GM23338 (cell line): ENCODE measurements at regions not wholly inside any gene's neighbourhood (a gene's known extent, or its start where the extent isn't known, plus 50 kb on each side); places are given as distances from the start of the nearest gene placed in this dataset.

Experiments used
- ATAC-seq: fragments of 200-7000 bp; cut with Tn5 transposase; 3 replicates; pipeline ENCODE4 v1.9.1; 2020
- DNase-seq: peaks from one replicate; pipeline ENCODE4 v3.0.0-alpha.2; 2015; ENCODE audit warnings: low spot score
- H2AFZ ChIP-seq: fragments of 200-600 bp; sonication (generic); 2 replicates; pipeline ENCODE4 v1.8.0; 2016; ENCODE audit warnings: antibody characterized with exemption, mild to moderate bottlenecking, moderate library complexity
- H3F3A ChIP-seq: fragments of 200-600 bp; sonication (generic); replicated peaks from 2 replicates; pipeline ENCODE4 v1.8.0; 2017; ENCODE audit warnings: antibody characterized with exemption, mixed run types, low read depth
- H3K27ac ChIP-seq: fragments of 200-600 bp; sonication (generic); 2 replicates; pipeline ENCODE4 v1.6.1; 2016; ENCODE audit warnings: low read depth
- H3K27me3 ChIP-seq: fragments of 200-600 bp; sonication (generic); 2 replicates; pipeline ENCODE4 v1.8.0; 2016; ENCODE audit warnings: mild to moderate bottlenecking, mixed run types, moderate library complexity; ENCODE audit not compliant: insufficient read depth
- H3K36me3 ChIP-seq: fragments of 200-600 bp; sonication (generic); 2 replicates; pipeline ENCODE4 v1.8.0; 2016; ENCODE audit warnings: mild to moderate bottlenecking; ENCODE audit not compliant: insufficient read depth
- H3K4me1 ChIP-seq: fragments of 200-600 bp; sonication (generic); 2 replicates; pipeline ENCODE4 v1.8.0; 2016; ENCODE audit warnings: mild to moderate bottlenecking, moderate library complexity; ENCODE audit not compliant: insufficient read depth
- H3K4me2 ChIP-seq: fragments of 200-600 bp; sonication (generic); 2 replicates; pipeline ENCODE4 v1.7.1; 2017; ENCODE audit warnings: mixed run types
- H3K4me3 ChIP-seq: fragments of 200-600 bp; sonication (generic); 2 replicates; pipeline ENCODE4 v1.6.1; 2016; ENCODE audit warnings: mixed run types
- H3K79me2 ChIP-seq: fragments of 200-600 bp; sonication (generic); replicated peaks from 2 replicates; pipeline ENCODE4 v1.8.0; 2017; ENCODE audit warnings: mild to moderate bottlenecking; ENCODE audit not compliant: insufficient read depth
- H3K9me2 ChIP-seq: fragments of 200-600 bp; sonication (generic); 2 replicates; pipeline ENCODE4 v1.8.0; 2017; ENCODE audit not compliant: insufficient read depth
- H4K20me1 ChIP-seq: fragments of 200-600 bp; sonication (generic); replicated peaks from 2 replicates; pipeline ENCODE4 v1.8.0; 2017; ENCODE audit warnings: mild to moderate bottlenecking; ENCODE audit not compliant: insufficient read depth
- H3K27ac Mint-ChIP-seq: 2 replicates; pipeline ENCODE4 v1.8.0; 2020; ENCODE audit warnings: inconsistent platforms, mild to moderate bottlenecking, moderate library complexity, mixed read lengths
- H3K27me3 Mint-ChIP-seq: 3 replicates; pipeline ENCODE4 v1.8.0; 2022; ENCODE audit warnings: low read depth, mild to moderate bottlenecking, moderate library complexity, mixed read lengths, inconsistent platforms; ENCODE audit not compliant: insufficient read depth, poor library complexity
- H3K36me3 Mint-ChIP-seq: 3 replicates; pipeline ENCODE4 v1.8.0; 2021; ENCODE audit warnings: low read depth, mild to moderate bottlenecking, inconsistent platforms, moderate library complexity, mixed read lengths
- H3K4me1 Mint-ChIP-seq: 3 replicates; pipeline ENCODE4 v1.8.0; 2020; ENCODE audit warnings: mild to moderate bottlenecking, inconsistent platforms, mixed read lengths
- H3K4me3 Mint-ChIP-seq: 3 replicates; pipeline ENCODE4 v1.8.0; 2021; ENCODE audit warnings: moderate library complexity, mild to moderate bottlenecking, inconsistent platforms, mixed read lengths
- H3K9me3 Mint-ChIP-seq: 3 replicates; pipeline ENCODE4 v1.8.0; 2020; ENCODE audit warnings: moderate library complexity, mild to moderate bottlenecking, inconsistent platforms, mixed read lengths
- CREB1 ChIP-seq: fragments of 250-450 bp; sonication (Bioruptor Pico); IDR thresholded peaks from 2 replicates; pipeline ENCODE4 v1.5.0; 2020; ENCODE audit warnings: low read depth, mild to moderate bottlenecking, moderate library complexity
- JUNB ChIP-seq: IDR thresholded peaks from one replicate; pipeline ENCODE4 v1.6.1; 2016; ENCODE audit warnings: antibody characterized with exemption; ENCODE audit not compliant: unreplicated experiment
- POLR2AphosphoS5 ChIP-seq: IDR thresholded peaks from 2 replicates; pipeline ENCODE4 v1.6.1; 2016; ENCODE audit warnings: antibody characterized with exemption, low read depth
- STAT1 ChIP-seq: IDR thresholded peaks from one replicate; pipeline ENCODE4 v1.6.1; 2016; ENCODE audit warnings: antibody characterized with exemption; ENCODE audit not compliant: unreplicated experiment
- ZNF114 ChIP-seq: fragments of 250-450 bp; sonication (Bioruptor Pico); IDR thresholded peaks from 2 replicates; pipeline ENCODE4 v1.5.0; 2020; ENCODE audit warnings: mild to moderate bottlenecking, moderate library complexity
- ZNF331 ChIP-seq: fragments of 250-450 bp; sonication (Bioruptor Pico); IDR thresholded peaks from 2 replicates; pipeline ENCODE4 v1.5.0; 2020; ENCODE audit warnings: low read depth, mild to moderate bottlenecking, moderate library complexity
- TF ChIP-seq, protein P1 (sequence below): IDR thresholded peaks from 2 replicates; pipeline ENCODE4 v1.6.1; 2016; ENCODE audit warnings: antibody characterized with exemption
- TF ChIP-seq, protein P2 (sequence below), 2 experiments: fragments of 200-600 bp in 1 of 2; sonication (generic) in 1 of 2; conservative IDR thresholded peaks; 2 replicates each; pipeline versions ENCODE4 v1.5.1 to v1.6.1; 2016 to 2017; ENCODE audit warnings: antibody characterized with exemption in 2 of 2, low read depth in 2 of 2, mild to moderate bottlenecking in 2 of 2, moderate library complexity in 1 of 2
- TF ChIP-seq, protein P3 (sequence below): fragments of 250-450 bp; sonication (Bioruptor Pico); IDR thresholded peaks from 2 replicates; pipeline ENCODE4 v1.5.0; 2020; ENCODE audit warnings: mild to moderate bottlenecking, moderate library complexity

DNA sequence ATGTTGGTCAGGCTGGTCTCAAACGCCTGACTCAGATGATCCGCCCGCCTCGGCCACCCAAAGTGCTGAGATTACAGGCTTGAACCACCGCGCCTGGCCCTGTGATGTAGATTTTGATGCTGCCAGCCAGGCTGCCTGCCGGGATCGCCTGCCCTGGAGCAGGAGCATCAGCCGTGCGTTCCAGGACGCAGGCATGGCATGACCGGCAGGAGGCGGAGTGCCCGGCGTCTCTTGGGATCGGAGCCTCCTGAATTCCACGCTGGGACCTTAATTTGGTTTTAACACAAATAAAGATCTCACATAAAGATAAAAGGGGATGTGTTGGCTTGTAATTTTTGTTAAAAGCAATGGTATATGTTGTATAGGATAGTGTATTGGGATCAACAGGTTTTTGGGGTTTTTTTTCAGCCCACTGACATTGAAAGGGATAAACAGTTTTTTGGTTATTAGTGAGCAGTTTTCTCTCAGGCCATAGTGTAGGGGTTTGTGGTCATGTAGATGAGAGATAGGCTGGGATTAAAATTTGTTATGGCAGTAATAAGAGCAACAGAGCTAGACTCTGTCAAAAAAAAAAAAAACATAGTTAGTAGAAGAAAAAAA lies 1406.4 kb downstream of the UQCRFS1 start:
- H3F3A ChIP-seq = no peaks in the 10 kb centered on the region
- Mint-ChIP-seq H3K27me3 (peaks cover 4% of the 10 kb centered on the region), H3K4me3 (no peak overlapping the region), H3K36me3 (peaks cover 39% of the 10 kb centered on the region), H3K27ac (no peak overlapping the region), H3K9me3 (peaks cover 62% of the 10 kb centered on the region), H3K4me1 (no peaks in the 10 kb centered on the region)
- H3K9me2 ChIP-seq = no peaks in the 10 kb centered on the region
- no peaks in the 10 kb centered on the region for H3K27me3 ChIP-seq
- no peak overlapping the region for H2AFZ ChIP-seq
- no peaks in the 10 kb centered on the region for H3K4me1 ChIP-seq
- H3K27ac ChIP-seq = no peak overlapping the region
- H3K4me2 ChIP-seq = no peak overlapping the region
- H4K20me1 ChIP-seq = no peaks in the 10 kb centered on the region
- no peaks in the 10 kb centered on the region for H3K36me3 ChIP-seq
- TF ChIP-seq, protein P1, sequence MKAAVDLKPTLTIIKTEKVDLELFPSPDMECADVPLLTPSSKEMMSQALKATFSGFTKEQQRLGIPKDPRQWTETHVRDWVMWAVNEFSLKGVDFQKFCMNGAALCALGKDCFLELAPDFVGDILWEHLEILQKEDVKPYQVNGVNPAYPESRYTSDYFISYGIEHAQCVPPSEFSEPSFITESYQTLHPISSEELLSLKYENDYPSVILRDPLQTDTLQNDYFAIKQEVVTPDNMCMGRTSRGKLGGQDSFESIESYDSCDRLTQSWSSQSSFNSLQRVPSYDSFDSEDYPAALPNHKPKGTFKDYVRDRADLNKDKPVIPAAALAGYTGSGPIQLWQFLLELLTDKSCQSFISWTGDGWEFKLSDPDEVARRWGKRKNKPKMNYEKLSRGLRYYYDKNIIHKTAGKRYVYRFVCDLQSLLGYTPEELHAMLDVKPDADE = no peak
- TF ChIP-seq ZNF331 (CRISPR knock-in tag) = no peak
- no peak for TF ChIP-seq ZNF114 (CRISPR knock-in tag)
- no peak for TF ChIP-seq POLR2AphosphoS5
- DNase-seq = no peak
- no peak for ATAC-seq
- H3K4me3 ChIP-seq = no peak overlapping the region
- H3K79me2 ChIP-seq = 0 out of 2 replicates have a peak, but pooled peaks cover 7% of the 10 kb centered on the region

DNA sequence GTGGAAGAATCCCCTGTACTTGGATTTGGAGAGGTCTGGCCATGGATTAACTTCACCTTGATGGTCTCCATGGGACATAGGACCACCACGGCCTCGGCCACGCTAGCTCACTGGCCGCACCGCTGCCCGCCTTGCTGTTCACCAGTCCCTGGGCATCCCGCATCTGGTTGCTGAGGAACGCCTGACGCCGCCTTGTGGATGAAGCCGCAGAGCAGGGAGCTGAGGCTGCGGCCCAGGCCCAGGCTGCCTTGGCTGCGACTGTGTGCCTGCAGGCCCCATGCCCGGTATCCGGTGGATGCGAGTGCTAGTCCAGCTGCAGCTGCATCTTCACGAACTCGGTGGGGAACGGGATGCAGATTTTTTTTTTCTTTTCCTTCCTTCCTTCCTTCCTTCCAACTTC lies 1407.1 kb downstream of the UQCRFS1 start:
- Histone ChIP-seq H3K9me2 (no peaks in the 10 kb centered on the region), H3K79me2 (0 out of 2 replicates have a peak, but pooled peaks cover 7% of the 10 kb centered on the region), H3K4me1 (no peaks in the 10 kb centered on the region), H2AFZ (no peak overlapping the region), H3K4me2 (no peak overlapping the region), H3K36me3 (no peaks in the 10 kb centered on the region), H3K27ac (no peak overlapping the region), H3K27me3 (no peaks in the 10 kb centered on the region), H4K20me1 (no peaks in the 10 kb centered on the region), H3F3A (no peaks in the 10 kb centered on the region), H3K4me3 (no peak overlapping the region)
- Mint-ChIP-seq H3K36me3 (peaks cover 46% of the 10 kb centered on the region), H3K9me3 (peaks cover 67% of the 10 kb centered on the region), H3K4me1 (no peaks in the 10 kb centered on the region), H3K27ac (no peak overlapping the region), H3K27me3 (peaks cover 4% of the 10 kb centered on the region), H3K4me3 (no peak overlapping the region)
- ATAC-seq = peak; percentile 72
- peak; percentile 19 for DNase-seq
- TF ChIP-seq ZNF114 (CRISPR knock-in tag) (no peak), JUNB (no peak), STAT1 (no peak), CREB1 (no peak)
- TF ChIP-seq, protein P1 = no peak
- TF ChIP-seq, protein P2, sequence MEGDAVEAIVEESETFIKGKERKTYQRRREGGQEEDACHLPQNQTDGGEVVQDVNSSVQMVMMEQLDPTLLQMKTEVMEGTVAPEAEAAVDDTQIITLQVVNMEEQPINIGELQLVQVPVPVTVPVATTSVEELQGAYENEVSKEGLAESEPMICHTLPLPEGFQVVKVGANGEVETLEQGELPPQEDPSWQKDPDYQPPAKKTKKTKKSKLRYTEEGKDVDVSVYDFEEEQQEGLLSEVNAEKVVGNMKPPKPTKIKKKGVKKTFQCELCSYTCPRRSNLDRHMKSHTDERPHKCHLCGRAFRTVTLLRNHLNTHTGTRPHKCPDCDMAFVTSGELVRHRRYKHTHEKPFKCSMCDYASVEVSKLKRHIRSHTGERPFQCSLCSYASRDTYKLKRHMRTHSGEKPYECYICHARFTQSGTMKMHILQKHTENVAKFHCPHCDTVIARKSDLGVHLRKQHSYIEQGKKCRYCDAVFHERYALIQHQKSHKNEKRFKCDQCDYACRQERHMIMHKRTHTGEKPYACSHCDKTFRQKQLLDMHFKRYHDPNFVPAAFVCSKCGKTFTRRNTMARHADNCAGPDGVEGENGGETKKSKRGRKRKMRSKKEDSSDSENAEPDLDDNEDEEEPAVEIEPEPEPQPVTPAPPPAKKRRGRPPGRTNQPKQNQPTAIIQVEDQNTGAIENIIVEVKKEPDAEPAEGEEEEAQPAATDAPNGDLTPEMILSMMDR (conservative IDR thresholded peaks at IDR 0.05; ENCODE audit: low read depth in 2 of 2) = peak in 1 of 2 experiments; percentile 30; a peak in 2 of 4 replicates
- TF ChIP-seq, protein P3, sequence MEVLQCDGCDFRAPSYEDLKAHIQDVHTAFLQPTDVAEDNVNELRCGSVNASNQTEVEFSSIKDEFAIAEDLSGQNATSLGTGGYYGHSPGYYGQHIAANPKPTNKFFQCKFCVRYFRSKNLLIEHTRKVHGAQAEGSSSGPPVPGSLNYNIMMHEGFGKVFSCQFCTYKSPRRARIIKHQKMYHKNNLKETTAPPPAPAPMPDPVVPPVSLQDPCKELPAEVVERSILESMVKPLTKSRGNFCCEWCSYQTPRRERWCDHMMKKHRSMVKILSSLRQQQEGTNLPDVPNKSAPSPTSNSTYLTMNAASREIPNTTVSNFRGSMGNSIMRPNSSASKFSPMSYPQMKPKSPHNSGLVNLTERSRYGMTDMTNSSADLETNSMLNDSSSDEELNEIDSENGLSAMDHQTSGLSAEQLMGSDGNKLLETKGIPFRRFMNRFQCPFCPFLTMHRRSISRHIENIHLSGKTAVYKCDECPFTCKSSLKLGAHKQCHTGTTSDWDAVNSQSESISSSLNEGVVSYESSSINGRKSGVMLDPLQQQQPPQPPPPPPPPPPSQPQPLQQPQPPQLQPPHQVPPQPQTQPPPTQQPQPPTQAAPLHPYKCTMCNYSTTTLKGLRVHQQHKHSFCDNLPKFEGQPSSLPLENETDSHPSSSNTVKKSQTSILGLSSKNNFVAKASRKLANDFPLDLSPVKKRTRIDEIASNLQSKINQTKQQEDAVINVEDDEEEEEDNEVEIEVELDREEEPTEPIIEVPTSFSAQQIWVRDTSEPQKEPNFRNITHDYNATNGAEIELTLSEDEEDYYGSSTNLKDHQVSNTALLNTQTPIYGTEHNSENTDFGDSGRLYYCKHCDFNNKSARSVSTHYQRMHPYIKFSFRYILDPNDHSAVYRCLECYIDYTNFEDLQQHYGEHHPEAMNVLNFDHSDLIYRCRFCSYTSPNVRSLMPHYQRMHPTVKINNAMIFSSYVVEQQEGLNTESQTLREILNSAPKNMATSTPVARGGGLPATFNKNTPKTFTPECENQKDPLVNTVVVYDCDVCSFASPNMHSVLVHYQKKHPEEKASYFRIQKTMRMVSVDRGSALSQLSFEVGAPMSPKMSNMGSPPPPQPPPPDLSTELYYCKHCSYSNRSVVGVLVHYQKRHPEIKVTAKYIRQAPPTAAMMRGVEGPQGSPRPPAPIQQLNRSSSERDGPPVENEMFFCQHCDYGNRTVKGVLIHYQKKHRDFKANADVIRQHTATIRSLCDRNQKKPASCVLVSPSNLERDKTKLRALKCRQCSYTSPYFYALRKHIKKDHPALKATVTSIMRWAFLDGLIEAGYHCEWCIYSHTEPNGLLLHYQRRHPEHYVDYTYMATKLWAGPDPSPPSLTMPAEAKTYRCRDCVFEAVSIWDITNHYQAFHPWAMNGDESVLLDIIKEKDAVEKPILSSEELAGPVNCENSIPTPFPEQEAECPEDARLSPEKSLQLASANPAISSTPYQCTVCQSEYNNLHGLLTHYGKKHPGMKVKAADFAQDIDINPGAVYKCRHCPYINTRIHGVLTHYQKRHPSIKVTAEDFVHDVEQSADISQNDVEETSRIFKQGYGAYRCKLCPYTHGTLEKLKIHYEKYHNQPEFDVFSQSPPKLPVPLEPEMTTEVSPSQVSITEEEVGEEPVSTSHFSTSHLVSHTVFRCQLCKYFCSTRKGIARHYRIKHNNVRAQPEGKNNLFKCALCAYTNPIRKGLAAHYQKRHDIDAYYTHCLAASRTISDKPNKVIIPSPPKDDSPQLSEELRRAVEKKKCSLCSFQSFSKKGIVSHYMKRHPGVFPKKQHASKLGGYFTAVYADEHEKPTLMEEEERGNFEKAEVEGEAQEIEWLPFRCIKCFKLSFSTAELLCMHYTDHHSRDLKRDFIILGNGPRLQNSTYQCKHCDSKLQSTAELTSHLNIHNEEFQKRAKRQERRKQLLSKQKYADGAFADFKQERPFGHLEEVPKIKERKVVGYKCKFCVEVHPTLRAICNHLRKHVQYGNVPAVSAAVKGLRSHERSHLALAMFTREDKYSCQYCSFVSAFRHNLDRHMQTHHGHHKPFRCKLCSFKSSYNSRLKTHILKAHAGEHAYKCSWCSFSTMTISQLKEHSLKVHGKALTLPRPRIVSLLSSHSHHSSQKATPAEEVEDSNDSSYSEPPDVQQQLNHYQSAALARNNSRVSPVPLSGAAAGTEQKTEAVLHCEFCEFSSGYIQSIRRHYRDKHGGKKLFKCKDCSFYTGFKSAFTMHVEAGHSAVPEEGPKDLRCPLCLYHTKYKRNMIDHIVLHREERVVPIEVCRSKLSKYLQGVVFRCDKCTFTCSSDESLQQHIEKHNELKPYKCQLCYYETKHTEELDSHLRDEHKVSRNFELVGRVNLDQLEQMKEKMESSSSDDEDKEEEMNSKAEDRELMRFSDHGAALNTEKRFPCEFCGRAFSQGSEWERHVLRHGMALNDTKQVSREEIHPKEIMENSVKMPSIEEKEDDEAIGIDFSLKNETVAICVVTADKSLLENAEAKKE (CRISPR knock-in tag) = no peak
